ENCODE measurements at regions not wholly inside any gene's neighbourhood (a gene's known extent, or its start where the extent isn't known, plus 50 kb on each side); places are given as distances from the start of the nearest gene placed in this dataset.

DNA sequence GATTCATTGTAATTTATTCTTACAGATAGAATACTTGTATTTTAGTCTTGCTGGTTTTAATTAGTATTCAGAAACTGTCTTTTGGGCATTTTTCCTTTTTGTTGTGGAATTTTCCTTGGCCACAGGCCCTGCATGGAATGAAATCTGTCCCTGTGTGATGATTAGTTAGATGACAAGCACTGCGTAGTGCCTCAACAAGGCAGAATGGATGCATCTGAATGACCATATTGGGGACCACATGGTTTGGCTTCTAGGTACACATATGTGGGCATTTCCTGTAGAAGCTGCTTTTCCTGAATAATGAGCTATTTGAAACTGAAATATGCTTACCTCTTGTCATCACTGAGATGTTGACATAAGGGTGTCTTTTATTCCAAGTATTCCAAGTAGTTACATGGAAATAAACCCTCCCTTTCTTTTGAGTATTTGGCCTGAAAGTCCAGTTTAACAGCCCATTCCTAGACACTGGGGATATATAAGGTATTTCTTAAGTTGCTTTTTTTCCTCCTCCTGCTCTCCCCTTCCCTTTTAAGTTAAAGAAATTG, 147.3 kb downstream of the YTHDC2 start:
- TF ChIP-seq, protein P1, sequence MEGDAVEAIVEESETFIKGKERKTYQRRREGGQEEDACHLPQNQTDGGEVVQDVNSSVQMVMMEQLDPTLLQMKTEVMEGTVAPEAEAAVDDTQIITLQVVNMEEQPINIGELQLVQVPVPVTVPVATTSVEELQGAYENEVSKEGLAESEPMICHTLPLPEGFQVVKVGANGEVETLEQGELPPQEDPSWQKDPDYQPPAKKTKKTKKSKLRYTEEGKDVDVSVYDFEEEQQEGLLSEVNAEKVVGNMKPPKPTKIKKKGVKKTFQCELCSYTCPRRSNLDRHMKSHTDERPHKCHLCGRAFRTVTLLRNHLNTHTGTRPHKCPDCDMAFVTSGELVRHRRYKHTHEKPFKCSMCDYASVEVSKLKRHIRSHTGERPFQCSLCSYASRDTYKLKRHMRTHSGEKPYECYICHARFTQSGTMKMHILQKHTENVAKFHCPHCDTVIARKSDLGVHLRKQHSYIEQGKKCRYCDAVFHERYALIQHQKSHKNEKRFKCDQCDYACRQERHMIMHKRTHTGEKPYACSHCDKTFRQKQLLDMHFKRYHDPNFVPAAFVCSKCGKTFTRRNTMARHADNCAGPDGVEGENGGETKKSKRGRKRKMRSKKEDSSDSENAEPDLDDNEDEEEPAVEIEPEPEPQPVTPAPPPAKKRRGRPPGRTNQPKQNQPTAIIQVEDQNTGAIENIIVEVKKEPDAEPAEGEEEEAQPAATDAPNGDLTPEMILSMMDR (IDR thresholded peaks at IDR 0.05) = no peak
- TF ChIP-seq POLR2A (IDR thresholded peaks at IDR 0.05) = no peak
